Hepatocyte (in vitro differentiated cells): ENCODE measurements at regions not wholly inside any gene's neighbourhood (a gene's known extent, or its start where the extent isn't known, plus 50 kb on each side); places are given as distances from the start of the nearest gene placed in this dataset.

Source experiments
- DNase-seq: peaks from one replicate; pipeline ENCODE4 v3.0.0-alpha.2; 2016; ENCODE audit warnings: low spot score
- H2AFZ ChIP-seq: fragments of 200-600 bp; sonication (generic); 2 replicates; pipeline ENCODE4 v1.6.0; 2016; ENCODE audit warnings: antibody characterized with exemption, mild to moderate bottlenecking
- H3K27ac ChIP-seq: fragments of 200-600 bp; sonication (generic); 2 replicates; pipeline ENCODE4 v1.5.1; 2016; ENCODE audit warnings: mild to moderate bottlenecking
- H3K27me3 ChIP-seq: fragments of 200-600 bp; sonication (generic); 2 replicates; pipeline ENCODE4 v1.6.1; 2016
- H3K36me3 ChIP-seq: fragments of 200-600 bp; sonication (generic); replicated peaks from 2 replicates; pipeline ENCODE4 v1.5.1; 2016; ENCODE audit warnings: low read depth; ENCODE audit not compliant: insufficient read depth
- H3K4me1 ChIP-seq: fragments of 200-600 bp; sonication (generic); 2 replicates; pipeline ENCODE4 v1.5.1; 2016; ENCODE audit warnings: mild to moderate bottlenecking, moderate library complexity; ENCODE audit not compliant: insufficient read depth
- H3K4me2 ChIP-seq: fragments of 200-600 bp; sonication (generic); 2 replicates; pipeline ENCODE4 v1.6.0; 2016
- H3K4me3 ChIP-seq: fragments of 200-600 bp; sonication (generic); 2 replicates; pipeline ENCODE4 v1.5.1; 2016; ENCODE audit warnings: mild to moderate bottlenecking
- H3K79me2 ChIP-seq: fragments of 200-600 bp; sonication (generic); 2 replicates; pipeline ENCODE4 v1.6.0; 2017; ENCODE audit warnings: mild to moderate bottlenecking
- H3K9me2 ChIP-seq: fragments of 200-600 bp; sonication (generic); replicated peaks from 2 replicates; pipeline ENCODE4 v1.6.0; 2017; ENCODE audit warnings: mild to moderate bottlenecking; ENCODE audit not compliant: insufficient read depth
- H3K9me3 ChIP-seq: fragments of 200-600 bp; sonication (generic); 2 replicates; pipeline ENCODE4 v1.5.1; 2016; ENCODE audit warnings: low read depth, mild to moderate bottlenecking
- H4K20me1 ChIP-seq: fragments of 200-600 bp; sonication (generic); 2 replicates; pipeline ENCODE4 v1.6.0; 2016; ENCODE audit warnings: mild to moderate bottlenecking; ENCODE audit not compliant: insufficient read depth, poor library complexity, severe bottlenecking
- EZH2 ChIP-seq: fragments of 200-600 bp; sonication (generic); IDR thresholded peaks from 2 replicates; pipeline ENCODE4 v1.6.1; 2016; ENCODE audit warnings: antibody characterized with exemption, mild to moderate bottlenecking, borderline replicate concordance
- EZH2phosphoT487 ChIP-seq: fragments of 200-600 bp; sonication (generic); IDR thresholded peaks from one replicate; pipeline ENCODE4 v1.6.1; 2018; ENCODE audit warnings: antibody characterized with exemption, mild to moderate bottlenecking, low read depth, moderate library complexity; ENCODE audit not compliant: unreplicated experiment, severe bottlenecking
- WGBS: methylation state at CpG from one replicate; pipeline ENCODE4 v1.1.6; 2016; ENCODE audit warnings: low lambda C conversion rate; ENCODE audit errors: missing lambda C conversion rate; 5-methylcytosine and 5-hydroxymethylcytosine counted together
- TF ChIP-seq, protein P1 (sequence below): fragments of 200-600 bp; sonication (generic); IDR thresholded peaks from 2 replicates; pipeline ENCODE4 v1.5.1; 2016; ENCODE audit warnings: antibody characterized with exemption, mild to moderate bottlenecking; ENCODE audit not compliant: poor library complexity

GRCh38 chr4:188660796-188661195 is 521.6 kb downstream of the TRIML1 start:
- Histone ChIP-seq H3K9me2 (no peaks in the 10 kb centered on the region), H3K4me1 (no peaks in the 10 kb centered on the region), H3K27me3 (no peaks in the 10 kb centered on the region), H3K4me3 (no peak overlapping the region), H3K4me2 (no peak overlapping the region), H2AFZ (no peak overlapping the region), H3K36me3 (no peaks in the 10 kb centered on the region), H3K9me3 (no peaks in the 10 kb centered on the region), H3K27ac (no peak overlapping the region), H4K20me1 (no peaks in the 10 kb centered on the region), H3K79me2 (no peaks in the 10 kb centered on the region)
- WGBS = 78% methylated on average over 7 of the region's 7 CpGs
- no peak for TF ChIP-seq EZH2phosphoT487
- TF ChIP-seq EZH2 = no peak
- TF ChIP-seq, protein P1, sequence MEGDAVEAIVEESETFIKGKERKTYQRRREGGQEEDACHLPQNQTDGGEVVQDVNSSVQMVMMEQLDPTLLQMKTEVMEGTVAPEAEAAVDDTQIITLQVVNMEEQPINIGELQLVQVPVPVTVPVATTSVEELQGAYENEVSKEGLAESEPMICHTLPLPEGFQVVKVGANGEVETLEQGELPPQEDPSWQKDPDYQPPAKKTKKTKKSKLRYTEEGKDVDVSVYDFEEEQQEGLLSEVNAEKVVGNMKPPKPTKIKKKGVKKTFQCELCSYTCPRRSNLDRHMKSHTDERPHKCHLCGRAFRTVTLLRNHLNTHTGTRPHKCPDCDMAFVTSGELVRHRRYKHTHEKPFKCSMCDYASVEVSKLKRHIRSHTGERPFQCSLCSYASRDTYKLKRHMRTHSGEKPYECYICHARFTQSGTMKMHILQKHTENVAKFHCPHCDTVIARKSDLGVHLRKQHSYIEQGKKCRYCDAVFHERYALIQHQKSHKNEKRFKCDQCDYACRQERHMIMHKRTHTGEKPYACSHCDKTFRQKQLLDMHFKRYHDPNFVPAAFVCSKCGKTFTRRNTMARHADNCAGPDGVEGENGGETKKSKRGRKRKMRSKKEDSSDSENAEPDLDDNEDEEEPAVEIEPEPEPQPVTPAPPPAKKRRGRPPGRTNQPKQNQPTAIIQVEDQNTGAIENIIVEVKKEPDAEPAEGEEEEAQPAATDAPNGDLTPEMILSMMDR = no peak
- DNase-seq = no peak

GRCh38 chr4:188661502-188661901 is 522.3 kb downstream of the TRIML1 start:
- no peak for DNase-seq
- no peak overlapping the region for H3K4me3 ChIP-seq
- H3K9me3 ChIP-seq = no peaks in the 10 kb centered on the region
- WGBS = 90% methylated on average over 2 of the region's 2 CpGs
- no peak overlapping the region for H2AFZ ChIP-seq
- no peaks in the 10 kb centered on the region for H3K9me2 ChIP-seq
- no peaks in the 10 kb centered on the region for H4K20me1 ChIP-seq
- TF ChIP-seq EZH2phosphoT487 (no peak), EZH2 (no peak)
- TF ChIP-seq, protein P1 = no peak
- no peak overlapping the region for H3K27ac ChIP-seq
- no peaks in the 10 kb centered on the region for H3K79me2 ChIP-seq
- no peaks in the 10 kb centered on the region for H3K36me3 ChIP-seq
- H3K27me3 ChIP-seq = no peaks in the 10 kb centered on the region
- H3K4me1 ChIP-seq = no peaks in the 10 kb centered on the region
- H3K4me2 ChIP-seq = no peak overlapping the region

- no peaks in the 10 kb centered on the region for H3K9me3 ChIP-seq
- no peaks in the 10 kb centered on the region for H3K79me2 ChIP-seq
- no peaks in the 10 kb centered on the region for H4K20me1 ChIP-seq
- no peaks in the 10 kb centered on the region for H3K4me1 ChIP-seq
- H3K4me2 ChIP-seq = no peak overlapping the region
- H3K4me3 ChIP-seq = no peak overlapping the region
- no peak overlapping the region for H2AFZ ChIP-seq
- no peaks in the 10 kb centered on the region for H3K27me3 ChIP-seq
- TF ChIP-seq EZH2 (no peak), EZH2phosphoT487 (no peak)
- TF ChIP-seq, protein P1 = no peak
- 87% methylated on average over 9 of the region's 9 CpGs for WGBS
- H3K27ac ChIP-seq = no peak overlapping the region
- no peak for DNase-seq
- no peaks in the 10 kb centered on the region for H3K9me2 ChIP-seq
- no peaks in the 10 kb centered on the region for H3K36me3 ChIP-seq
Measured at GRCh38 chr4:188663369-188663768, 524.1 kb downstream of the TRIML1 start.
